HUDEP-2 (cell line): ENCODE measurements at regions not wholly inside any gene's neighbourhood (a gene's known extent, or its start where the extent isn't known, plus 50 kb on each side); places are given as distances from the start of the nearest gene placed in this dataset.
"Not testable (repeated sequence)": the region's sequence is repeated elsewhere in the genome, so short reads cannot be mapped to it uniquely, and the experiment has no call there.

Experiments
- DNase-seq, 76 experiments: peaks; one replicate each; lab custom pipeline; 2025; ENCODE audit not compliant: unreplicated experiment in 76 of 76; lab: John Stamatoyannopoulos, UW

DNA sequence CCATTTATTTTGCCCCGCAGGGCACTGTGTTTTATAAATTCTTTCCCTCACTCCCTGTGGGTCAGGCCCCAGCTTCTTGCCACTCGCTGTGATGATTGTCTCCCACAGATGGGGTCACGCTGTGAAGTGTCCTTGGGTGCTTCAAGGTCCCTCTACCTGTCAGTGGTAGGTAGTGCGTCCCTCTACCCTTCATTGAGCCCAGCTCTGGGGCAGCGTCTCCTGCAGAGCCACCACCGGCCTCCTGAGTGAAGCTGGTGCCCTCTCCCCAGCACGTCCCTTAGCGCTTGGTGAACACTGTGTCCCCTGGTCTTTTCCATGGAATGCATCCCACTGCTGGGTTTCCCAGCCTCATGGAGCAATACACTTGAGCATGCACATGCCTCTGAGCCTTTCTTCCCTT lies 108.2 kb downstream of the NRN1 start:
- DNase-seq, result no peak

DNA sequence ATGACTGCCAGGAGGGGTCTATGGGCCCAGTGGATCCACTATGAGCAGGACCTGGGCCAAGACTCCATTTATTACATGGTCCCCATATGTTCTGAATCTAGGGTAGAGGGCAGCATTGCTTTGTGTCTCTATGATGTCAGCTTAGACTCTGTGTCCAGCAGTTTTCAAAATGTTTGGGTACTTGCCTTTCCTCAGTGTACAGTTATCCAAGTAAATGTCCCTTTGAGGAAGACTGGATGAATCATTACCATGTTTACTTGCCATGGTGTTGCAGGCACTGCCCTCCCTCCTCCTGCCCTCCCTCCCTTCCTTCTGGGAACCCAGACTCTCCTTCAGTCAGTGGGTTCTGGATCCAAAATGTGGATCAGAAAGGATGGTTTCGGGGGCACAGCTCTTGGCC lies 108.6 kb downstream of the NRN1 start:
- no peak for DNase-seq

DNA sequence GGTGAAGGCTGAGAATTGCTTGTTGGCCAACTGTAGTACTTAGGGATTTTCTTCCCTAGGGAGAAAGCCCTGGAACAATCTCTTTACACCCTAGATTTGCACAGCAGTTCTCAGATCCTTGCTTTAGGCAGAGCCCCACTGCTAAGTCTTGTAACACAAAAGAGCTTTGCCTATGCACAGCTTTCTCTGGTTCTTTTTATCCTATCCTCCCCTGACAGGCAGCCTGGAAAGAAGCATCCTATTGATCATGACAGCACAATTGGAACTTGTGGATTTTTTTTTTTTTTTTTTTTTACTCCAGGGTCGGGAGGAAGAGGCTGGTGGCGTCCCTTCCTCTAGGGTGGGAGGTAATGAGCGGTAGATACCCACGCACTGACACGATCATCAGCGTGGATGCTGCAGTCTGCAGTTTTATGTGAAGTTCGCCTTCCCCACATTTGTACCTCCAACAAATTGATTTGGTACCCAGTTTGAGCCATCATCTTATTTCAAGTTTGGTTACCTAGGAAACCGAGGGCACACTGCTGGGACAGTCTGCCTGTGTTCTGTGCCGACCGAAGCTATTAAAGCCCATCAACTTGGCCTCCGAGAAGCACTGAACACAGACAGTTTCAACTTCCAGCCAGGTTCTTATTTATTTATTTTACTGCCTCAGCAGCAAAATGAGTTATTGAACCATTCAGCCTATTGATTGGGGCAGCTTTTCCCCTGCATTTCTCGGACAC lies 110.1 kb downstream of the NRN1 start:
- no peak for DNase-seq

DNA sequence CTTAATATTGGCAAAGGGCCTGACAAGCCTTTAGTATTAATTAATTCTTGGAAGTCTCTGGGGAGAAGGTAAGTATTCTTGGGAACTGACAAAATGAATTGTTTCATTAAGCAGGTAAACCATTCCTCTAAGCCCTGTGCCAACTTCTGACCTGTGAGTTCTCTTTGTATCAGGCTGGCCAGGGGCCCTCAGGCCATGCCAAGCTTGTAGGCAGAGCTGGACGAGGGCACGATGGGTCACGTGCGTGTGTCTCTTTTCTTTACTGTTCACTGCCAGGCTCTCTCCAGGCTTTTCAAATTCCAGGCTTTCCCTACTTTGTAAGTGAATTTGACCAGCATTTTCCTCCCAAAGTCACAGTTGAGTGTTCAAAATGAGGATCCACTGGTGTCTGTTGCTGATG lies 112.4 kb downstream of the NRN1 start:
- DNase-seq, result no peak

DNA sequence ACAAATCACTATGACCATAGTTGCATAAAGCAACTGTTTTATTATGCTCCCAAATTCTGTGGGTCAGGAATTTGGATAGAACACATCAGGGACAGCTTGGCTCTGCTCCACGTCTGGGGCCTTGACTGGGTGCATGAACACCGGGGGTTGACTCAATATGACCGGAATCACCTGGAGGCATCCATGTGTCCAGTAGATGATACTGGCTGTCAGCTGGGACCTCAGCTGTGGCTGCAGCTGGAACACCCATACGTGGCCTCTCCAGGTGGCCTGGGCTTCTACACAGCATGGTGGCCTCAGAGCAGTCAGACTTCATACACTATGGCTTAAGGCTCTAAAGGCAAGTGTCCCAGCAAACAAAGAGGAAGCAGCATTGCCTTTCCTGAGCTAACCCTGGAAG lies 113.4 kb downstream of the NRN1 start:
- DNase-seq, result no peak

DNA sequence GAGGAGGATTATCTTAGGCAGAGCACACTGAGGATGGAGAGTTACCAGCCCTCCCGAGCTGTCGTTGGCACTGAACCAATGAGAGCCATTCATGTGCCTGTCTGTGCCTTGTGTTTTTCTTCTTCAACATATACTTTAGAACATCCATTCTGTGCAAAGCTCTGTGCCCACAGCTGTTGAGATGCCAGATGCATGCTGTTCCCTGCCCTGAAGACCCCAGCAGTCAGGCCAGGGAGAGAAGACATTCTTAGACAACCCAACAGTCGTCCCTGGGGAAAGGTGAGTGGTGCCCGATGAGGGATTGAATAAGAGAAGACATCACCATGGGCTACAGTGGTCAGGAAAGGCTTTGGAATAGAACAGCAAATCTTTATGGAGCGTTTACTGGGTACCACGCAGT lies 114.1 kb downstream of the NRN1 start:
- no peak for DNase-seq

DNA sequence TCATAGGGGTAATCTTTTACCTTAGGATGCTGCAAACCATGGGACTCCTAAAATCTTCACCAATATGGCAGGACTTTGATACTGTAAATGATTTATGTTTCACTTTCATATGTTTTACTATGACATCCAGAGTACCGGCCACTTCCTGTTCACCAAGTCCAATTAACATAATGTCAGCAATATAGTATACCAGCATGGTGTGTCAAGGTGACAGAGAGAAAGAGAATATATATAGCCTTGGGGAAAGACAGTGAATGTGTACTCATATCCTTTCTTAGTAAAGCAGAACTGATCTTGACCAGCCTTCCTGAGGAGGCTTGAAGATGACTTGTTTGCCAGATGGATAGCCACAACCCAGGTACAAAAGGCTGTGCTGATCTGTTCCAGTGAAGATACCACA lies 127.9 kb downstream of the NRN1 start:
- DNase-seq, result no peak

DNA sequence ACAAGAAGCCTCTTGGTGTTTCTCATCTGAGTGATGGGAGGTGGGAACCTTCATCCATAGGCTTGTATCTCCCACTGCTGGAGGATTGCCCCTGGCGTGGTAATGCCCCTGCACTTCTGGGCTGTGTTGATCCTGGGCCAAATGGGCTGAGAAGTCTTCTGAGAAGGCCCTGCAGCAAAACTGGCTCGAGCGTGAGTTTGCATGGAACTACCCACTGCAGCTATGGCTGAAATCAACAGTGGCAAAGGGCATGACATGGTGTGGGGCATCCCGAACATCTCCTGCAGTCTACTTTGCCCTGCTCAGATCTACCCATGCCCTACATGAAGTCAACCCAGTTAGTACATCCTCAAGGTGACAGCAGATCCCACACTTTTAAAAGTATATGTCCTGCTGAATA lies 130.6 kb downstream of the NRN1 start:
- no peak for DNase-seq

DNA sequence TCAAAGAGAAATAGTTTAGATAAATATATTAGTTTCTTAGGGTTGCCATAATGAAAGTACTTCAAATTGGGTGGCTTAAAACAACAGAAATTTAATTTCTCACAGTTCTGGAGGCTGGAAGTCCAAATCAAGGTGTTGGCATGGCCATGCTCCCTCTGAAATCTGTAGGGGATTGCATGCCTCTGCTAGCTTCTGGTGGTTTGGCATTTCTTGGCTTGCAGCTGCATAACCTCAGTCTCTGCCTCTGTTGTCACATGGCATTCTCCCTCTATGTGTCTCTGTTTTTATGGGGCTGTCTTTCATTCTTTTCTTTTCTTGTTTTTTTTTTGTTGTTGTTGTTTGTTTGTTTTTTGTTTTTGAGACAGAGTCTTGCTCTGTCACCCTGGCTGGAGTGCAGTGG lies 132.7 kb downstream of the NRN1 start:
- not testable (repeated sequence) for DNase-seq

DNA sequence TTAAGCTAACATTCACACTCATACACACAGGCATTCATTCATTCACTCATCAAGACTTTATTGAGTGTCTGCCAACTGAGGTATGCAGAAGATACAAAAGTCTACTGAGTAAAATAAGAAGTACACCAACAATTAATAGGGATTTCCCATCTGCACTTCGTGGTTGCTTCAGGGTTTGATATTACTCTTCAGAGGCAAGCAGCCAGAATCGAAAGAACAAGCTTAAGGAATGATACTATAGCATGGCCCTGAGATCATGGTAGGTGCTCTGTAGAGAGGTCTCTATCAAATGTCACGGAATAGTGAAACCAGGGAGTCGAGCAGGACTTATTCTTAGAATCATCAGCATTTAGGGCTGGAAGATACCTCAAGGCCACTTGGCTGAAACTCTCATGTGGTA lies 135.4 kb downstream of the NRN1 start:
- no peak for DNase-seq

DNA sequence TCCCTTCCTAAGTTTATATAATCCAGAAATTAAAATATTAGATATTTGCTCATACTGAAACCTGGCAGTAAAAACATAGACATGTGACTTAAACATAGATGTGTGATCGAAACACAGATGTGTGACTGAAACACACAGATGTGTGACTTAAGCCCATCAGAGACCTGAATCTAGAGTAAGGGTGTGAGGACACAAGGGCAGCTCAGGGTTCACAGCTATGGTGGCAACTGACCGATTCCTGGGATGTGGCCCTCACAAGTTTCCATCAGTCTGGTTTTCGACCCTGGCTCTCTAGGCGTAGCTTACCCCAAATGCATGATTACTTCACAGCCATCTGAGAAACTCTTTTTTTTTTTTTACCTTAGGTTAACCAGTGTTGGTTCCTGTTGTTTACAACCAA lies 137.0 kb downstream of the NRN1 start:
- DNase-seq, result no peak

DNA sequence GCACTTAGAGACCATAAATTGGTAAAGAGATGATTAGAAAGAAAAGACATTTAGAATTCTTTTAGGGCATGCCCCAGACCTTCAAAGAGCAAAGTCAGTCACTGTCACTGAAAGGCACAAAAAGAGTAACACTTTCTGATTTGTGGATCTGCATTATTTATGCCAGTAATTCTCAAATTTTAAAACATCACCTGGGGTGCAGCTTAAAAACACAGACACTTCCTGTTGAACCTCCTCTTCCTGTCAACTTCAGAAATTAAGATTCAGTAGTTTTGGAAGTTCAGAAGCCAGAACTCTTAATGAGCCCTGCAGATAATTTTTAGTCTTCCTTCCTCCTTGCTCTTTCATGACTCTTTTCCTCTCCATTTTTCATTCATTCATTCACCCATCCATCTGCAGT lies 137.5 kb downstream of the NRN1 start:
- no peak for DNase-seq

DNA sequence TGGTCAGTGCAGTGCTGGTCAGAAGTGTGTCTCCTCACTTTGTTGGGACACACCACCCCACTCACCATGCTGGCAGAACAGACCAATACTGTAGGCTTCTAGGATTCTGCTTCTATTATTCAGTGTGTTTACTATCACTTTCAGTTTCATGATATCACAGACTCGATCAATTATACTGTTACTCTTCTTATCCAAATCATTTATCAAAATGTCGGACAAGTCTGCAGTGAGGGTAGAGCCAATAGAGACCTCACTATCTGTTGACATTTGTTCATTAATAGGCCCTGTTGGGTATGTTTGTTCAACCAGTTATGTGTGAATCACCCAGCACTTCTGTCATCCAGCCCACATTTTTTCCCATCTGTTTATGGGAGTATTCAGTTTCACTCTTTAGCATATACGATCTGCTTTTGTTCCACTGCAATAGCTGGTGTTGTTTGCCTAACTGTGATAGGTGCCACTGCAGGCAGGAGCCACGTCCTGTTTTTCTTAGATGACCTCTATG lies 140.1 kb downstream of the NRN1 start:
- DNase-seq, result no peak

DNA sequence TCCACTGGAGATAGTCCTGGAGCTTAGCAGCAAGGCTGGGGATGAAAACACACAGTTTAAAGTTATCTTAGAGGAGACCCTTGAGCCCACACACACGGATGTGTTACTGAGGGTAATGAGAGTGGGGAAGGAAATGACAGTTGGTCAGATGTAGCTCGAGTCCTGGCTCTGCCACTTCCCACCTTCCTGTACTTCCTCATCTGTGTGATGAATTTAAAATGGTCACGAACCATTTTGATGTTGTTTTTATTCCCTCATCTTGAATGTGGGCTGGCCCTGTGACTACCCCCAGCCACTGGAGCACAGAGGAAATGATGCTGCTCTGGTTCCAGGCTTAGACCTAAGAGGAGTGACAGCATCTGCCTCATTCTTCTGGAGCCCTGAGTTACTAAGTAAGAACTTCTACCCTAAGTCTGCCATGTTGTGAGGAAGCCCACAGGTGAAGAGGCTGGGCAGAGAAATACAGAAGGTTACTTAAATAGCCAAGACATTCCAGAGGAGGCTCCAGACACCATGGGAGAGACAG lies 141.2 kb downstream of the NRN1 start:
- no peak for DNase-seq

DNA sequence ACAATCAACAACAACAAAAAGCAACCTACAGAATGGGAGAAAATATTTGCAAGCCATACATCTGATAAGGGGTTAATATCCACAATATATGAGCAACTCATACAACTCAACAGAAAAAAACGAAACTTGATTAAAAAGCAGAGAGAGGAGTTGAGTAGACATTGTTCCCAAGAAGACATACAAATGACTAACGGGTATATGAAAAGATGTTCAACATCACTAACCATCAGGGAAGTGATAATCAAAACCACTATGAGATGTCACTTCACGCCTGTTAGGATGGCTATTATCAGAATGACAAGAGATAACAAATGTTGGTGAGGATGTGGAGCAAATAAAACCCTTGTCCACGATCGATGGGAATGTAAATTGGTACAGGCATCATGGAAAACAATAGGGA lies 145.9 kb downstream of the NRN1 start:
- no peak for DNase-seq

DNA sequence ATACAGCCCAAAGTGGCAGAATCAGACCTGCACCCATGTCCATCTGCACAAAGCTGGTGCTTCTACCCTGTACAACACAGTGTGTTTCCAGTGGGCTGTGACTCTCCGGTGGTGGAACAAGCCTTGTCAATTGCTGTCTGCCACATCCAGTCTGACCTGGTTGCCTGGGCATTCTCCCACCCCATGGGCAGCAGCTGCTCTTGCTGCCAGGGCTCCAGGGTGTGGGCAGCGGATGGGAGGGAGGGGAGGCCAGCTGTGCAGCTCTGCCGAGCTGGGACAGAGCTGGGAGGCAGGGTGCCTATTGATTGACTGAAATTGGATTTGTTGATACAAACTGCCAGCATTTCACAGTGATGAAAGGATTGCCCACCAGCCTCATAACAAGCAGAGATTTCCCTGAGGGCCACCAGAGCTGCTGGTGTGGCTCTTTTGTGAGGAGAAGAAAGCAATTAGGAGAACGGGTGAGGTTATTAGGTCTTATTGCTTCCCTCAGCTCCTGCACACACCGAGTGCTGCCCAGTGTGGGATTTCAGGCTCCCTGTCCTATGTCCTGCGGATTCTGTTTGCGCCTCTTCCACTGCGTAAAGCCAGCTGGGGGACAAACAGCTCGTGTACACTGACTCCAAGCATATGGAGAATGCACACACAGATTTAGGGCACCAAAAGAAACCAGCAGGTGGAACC lies 150.8 kb downstream of the NRN1 start:
- no peak for DNase-seq

DNA sequence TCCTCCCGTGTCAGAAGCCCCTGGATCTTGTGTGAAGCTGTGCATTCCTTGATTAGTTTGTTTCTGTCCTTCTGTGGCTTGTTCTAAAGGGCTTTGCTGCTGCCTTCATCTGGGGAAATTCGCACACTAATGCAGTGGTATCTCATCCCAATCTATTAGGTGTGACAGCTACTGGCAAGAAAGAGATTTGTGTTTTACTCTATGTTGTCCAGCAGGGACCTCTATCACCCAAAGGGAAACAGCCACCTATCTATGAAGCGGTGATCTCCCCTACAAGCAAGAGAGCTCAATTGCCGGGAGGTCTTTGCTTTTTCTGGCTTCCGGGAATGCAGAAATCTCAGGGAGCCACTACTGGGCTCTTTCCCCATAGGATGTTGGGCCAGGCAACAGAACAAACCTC lies 151.8 kb downstream of the NRN1 start:
- no peak for DNase-seq

DNA sequence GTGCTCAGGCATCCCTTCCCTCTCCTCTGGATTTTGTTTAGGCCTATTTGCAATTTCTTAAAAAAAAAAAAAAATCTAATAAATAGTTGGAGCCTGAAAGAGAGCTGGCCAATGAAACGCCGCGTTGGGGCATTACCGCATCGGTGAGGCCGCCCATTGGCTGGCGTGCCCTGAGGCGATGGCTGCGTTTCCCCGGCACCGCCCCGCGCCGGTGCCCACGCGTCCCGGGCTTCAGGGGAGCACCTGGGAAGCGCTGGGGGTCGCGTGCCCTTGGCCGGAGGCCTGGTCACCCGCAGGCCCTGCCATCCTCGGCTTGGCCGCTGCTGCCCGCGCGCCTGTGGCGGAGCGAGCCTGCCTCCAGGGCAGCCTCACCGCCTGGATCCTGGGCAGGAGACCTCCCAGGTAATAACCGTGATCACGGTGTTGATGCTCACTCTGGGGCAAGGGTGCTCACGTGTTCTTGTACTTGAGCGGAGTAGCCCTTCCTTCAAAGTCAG lies 155.4 kb downstream of the NRN1 start:
- no peak for DNase-seq

DNA sequence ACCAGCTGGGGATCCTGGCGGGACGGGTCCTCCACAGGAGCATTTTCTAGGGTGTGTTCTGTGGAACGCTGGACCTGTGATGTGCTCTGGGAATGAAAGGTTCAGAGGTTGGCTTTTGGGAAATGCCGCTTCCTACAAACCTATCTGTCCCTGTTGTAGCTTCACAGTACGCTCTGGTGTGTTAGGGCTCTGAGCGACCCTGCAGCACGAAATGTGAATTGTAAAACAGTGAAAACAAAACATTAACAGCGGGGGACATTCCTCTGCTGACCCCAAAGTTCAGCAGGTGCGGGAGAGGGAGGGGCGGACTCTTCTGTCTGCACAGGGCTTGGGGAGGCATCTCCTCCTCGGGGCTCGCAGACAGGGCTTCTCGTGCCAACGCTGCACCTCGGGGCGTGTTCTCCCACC lies 155.9 kb downstream of the NRN1 start:
- DNase-seq, result no peak

DNA sequence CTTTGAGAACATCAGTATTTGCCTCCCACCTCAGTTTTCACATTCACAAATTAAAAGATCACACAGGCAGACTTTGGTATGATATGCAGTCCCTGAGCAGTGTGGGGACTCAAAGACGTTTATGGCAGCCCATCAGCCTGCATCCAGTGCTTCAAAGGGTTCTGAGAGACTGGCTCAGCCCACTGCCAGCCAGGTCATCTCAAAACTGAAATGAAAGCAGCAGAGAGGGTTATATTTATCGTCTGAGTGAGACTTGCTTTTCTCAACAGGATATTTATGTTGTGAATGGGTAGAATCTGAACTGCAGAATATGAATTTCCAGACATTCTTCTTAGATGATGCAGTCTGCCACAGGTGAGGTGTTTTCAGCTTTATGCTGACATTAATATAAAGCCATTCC lies 159.8 kb downstream of the NRN1 start:
- no peak for DNase-seq

DNA sequence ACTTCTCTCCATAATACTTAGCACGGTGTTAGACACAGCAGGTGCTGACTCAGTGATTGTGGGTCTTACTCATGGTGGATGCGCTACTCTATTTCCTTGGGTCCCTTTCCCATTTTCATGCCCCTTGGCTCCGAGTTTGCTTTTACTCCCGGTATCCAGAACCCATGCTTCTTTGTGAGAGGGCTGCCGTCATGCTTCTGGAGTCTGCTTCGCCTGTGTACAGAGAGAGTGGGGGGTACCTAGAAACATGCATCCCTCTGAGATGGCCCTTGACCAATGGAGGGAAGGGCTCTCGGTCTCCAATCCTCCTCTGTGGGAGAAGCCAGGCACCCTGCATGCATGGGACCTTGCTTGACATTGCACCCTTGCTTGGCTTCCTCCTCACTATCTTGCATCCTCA lies 160.4 kb downstream of the NRN1 start:
- no peak for DNase-seq

DNA sequence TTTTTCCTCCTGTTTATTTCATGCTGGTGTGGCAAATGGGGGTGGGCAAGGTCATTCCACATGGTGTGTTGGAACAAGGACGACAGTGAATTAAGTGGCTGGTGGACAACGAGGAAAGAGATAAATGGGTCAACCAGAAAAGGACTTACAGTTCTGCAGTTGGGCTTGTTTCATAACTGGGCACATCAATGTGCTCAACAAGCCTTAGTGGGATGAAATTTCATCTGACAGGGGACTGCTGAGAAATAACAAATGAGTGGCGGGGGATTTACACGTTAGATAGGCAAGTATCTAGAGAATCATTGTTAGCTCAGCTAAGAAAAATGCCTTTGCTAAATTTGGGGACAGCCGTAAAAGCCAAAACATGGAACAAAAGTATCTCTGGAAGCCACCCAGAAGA lies 163.6 kb downstream of the NRN1 start:
- DNase-seq, result no peak
